ENCODE measurements at regions not wholly inside any gene's neighbourhood (a gene's known extent, or its start where the extent isn't known, plus 50 kb on each side); places are given as distances from the start of the nearest gene placed in this dataset.
A peak's percentile ranks its signal among the peaks of the same experiment; 100 is the strongest.

DNA sequence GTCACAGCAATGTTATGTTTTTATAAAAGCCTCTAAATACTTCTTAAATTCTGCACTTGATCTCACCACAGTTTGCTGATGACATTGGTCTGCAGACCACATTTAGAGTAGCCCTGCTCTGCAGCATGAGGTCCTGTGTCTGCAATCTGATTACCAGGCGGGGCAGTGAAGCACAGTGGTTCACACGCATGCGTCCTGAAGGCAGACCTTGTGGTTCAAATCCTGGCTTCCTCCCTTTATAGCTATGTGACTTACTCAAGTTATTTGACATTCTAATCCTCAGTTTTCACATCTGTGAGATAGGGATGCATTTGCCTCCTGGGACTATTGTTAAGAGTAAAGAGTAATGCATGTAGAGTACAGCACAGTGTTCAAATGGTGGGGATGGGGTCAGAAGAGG, 50.3 kb downstream of the BMAL2 start:
- Histone ChIP-seq H3K9me3 (no peaks in the 10 kb centered on the region), H3K27ac (no peak overlapping the region), H3K36me3 (no peaks in the 10 kb centered on the region), H3K27me3 (no peaks in the 10 kb centered on the region), H3K4me3 (no peak overlapping the region), H3K4me1 (no peaks in the 10 kb centered on the region)
- intact Hi-C loops (cut with DNase I): no loop called here
- DNase-seq (ENCODE audit: low spot score in 2 of 2): no peak
- TF ChIP-seq, protein P1, sequence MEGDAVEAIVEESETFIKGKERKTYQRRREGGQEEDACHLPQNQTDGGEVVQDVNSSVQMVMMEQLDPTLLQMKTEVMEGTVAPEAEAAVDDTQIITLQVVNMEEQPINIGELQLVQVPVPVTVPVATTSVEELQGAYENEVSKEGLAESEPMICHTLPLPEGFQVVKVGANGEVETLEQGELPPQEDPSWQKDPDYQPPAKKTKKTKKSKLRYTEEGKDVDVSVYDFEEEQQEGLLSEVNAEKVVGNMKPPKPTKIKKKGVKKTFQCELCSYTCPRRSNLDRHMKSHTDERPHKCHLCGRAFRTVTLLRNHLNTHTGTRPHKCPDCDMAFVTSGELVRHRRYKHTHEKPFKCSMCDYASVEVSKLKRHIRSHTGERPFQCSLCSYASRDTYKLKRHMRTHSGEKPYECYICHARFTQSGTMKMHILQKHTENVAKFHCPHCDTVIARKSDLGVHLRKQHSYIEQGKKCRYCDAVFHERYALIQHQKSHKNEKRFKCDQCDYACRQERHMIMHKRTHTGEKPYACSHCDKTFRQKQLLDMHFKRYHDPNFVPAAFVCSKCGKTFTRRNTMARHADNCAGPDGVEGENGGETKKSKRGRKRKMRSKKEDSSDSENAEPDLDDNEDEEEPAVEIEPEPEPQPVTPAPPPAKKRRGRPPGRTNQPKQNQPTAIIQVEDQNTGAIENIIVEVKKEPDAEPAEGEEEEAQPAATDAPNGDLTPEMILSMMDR (IDR thresholded peaks at IDR 0.05): no peak

DNA sequence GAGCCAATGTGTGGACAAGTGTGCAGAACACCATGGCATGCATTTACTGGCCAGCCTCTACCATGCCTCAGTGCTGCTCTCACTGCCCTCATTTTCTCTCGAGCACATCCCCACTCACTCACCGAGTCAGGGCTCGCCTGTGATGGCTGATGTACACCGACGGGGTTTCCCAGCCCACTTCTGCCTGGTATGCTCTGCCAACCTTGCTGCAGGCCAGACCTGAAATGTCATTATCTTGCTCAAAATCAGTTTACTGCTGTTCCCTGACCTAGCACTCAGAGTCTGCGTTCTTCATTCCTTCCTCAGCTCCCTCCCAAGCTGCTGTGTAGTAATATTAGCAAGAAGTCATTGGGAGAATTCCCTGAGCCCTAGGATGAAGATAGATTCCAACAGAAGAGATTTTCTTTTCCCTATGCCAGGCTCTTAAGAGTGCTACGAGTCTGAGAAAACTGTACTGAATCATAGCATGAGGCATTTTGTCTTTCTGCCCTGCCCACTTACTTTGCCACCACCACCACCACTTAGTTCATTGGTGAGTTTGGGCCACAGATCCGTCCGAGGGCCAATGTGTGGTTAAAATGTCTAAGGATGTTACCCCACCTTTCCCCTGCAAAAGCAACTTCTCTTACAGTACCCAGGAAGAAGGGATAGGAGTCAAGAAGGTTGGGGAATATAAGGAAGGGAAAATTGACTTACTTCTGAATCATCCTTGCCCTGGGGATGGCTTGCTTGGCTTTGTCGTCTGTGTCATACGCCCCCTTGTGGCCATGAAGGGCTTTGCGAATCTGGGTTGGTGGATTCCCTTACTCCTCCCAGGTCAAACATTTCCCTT, 51.0 kb downstream of the BMAL2 start:
- Histone ChIP-seq H3K27me3 (no peaks in the 10 kb centered on the region), H3K4me1 (no peaks in the 10 kb centered on the region), H3K9me3 (no peaks in the 10 kb centered on the region), H3K27ac (no peak overlapping the region), H3K4me3 (no peak overlapping the region), H3K36me3 (no peaks in the 10 kb centered on the region)
- intact Hi-C loops (cut with DNase I): no loop called here
- TF ChIP-seq, protein P1 (IDR thresholded peaks at IDR 0.05): peak; percentile 60 to 88 (median 86)
- peak; percentile 15 to 89 for DNase-seq (ENCODE audit: low spot score in 2 of 2)

DNA sequence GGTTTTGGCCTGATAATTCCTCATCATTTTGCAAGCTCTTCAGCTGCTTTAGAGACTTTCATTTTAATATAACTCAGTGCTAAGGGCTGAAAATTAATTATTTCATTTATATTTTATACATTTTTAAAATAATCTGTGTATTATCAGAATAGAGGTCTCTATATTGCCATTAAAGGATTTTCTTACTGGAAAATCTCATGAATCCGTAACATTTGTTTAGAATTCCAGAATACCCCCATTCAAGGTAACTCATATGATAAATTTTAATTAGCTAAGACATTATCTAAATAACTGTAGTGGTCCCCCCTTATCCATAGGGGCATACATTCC, 51.6 kb downstream of the BMAL2 start:
- intact Hi-C loops (cut with DNase I): no loop called here
- H3K4me1 ChIP-seq: no peaks in the 10 kb centered on the region
- no peak overlapping the region for H3K4me3 ChIP-seq
- DNase-seq (ENCODE audit: low spot score in 2 of 2): no peak
- H3K9me3 ChIP-seq: no peaks in the 10 kb centered on the region
- H3K27me3 ChIP-seq: no peaks in the 10 kb centered on the region
- TF ChIP-seq, protein P1 (IDR thresholded peaks at IDR 0.05): no peak
- no peaks in the 10 kb centered on the region for H3K36me3 ChIP-seq
- no peak overlapping the region for H3K27ac ChIP-seq

DNA sequence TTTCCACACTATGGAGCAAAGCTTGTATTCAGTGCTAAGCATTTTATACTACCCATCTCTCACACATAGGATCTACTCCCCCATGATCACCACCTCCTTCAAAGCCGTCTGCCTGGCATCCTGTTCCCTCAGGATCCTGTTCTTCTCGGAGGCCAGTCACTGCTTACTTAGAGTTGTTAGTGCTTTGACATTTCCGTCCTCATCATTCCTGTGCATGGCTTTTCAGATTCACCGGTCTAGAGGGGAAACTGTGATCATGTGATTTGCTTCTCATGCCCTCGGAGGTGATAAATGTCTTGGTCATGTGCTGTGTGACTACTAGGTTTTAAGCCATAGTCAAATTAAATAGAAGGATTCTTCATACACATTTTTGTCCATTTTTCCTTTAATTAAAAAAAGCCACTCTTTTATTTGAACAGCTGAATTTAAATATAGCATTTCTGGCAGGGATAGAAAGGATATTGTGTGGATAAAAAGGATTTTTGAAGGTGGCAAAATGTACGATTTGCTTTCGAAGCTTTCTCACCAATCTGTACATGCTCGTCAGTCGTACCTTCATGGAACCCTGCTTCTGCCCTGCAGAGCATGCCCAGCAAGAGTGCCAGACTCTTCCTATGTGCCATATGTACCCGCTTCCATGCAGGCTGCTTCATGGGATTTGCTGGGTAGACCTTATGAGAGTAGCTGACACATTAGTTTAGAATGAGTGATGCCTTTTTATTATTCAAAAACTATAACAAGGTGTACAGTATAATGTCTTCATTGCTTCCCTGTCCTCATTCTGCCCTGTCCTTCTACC, 53.3 kb downstream of the BMAL2 start:
- Histone ChIP-seq H3K27ac (no peak overlapping the region), H3K9me3 (no peaks in the 10 kb centered on the region), H3K36me3 (no peaks in the 10 kb centered on the region), H3K4me1 (no peaks in the 10 kb centered on the region), H3K4me3 (no peak overlapping the region), H3K27me3 (no peaks in the 10 kb centered on the region)
- intact Hi-C loops (cut with DNase I): no loop called here
- TF ChIP-seq, protein P1 (IDR thresholded peaks at IDR 0.05): no peak
- no peak for DNase-seq (ENCODE audit: low spot score in 2 of 2)

DNA sequence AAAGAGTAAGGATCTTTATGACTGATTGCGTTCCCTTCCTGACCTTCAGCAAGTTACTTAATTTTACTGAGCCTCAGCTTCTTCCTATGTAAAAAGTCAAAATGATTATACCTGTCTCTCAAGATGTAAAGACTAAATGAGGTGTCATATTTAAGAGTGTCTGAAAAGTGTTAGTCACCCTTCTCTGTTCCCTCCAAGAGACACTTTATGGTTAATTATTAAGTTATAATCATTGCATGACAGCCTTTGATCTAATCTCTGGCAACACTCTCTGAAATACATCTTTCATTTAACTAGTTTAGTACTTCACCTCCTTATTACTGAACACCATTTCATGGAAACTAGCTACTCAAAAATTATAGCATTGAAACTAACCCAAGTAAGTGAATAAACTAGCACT, 54.8 kb downstream of the BMAL2 start:
- Histone ChIP-seq H3K4me3 (no peak overlapping the region), H3K36me3 (no peaks in the 10 kb centered on the region), H3K27me3 (no peaks in the 10 kb centered on the region), H3K9me3 (no peaks in the 10 kb centered on the region), H3K4me1 (no peaks in the 10 kb centered on the region), H3K27ac (no peak overlapping the region)
- DNase-seq (ENCODE audit: low spot score in 2 of 2): no peak
- intact Hi-C loops (cut with DNase I): no loop called here
- TF ChIP-seq, protein P1 (IDR thresholded peaks at IDR 0.05): no peak
